NCI-H1048 (cell line): ENCODE measurements at regions not wholly inside any gene's neighbourhood (a gene's known extent, or its start where the extent isn't known, plus 50 kb on each side); places are given as distances from the start of the nearest gene placed in this dataset.

ENCODE experiments used
- DNase-seq: peaks from one replicate; lab custom pipeline; 2025; lab: John Stamatoyannopoulos, UW

- no peak for DNase-seq
Observed at GRCh38 chr10:10811562-10811961, 206.1 kb upstream of the CELF2 start.

- no peak for DNase-seq
Observed at GRCh38 chr10:10813656-10814055, 204.0 kb upstream of the CELF2 start.

- no peak for DNase-seq
Observed at GRCh38 chr10:10814069-10814468, 203.6 kb upstream of the CELF2 start.

- no peak for DNase-seq
Observed at GRCh38 chr10:10816447-10816846, 201.2 kb upstream of the CELF2 start.

- no peak for DNase-seq
Observed at GRCh38 chr10:10817609-10818008, 200.1 kb upstream of the CELF2 start.

GRCh38 chr10:10818082-10818481 is 199.6 kb upstream of the CELF2 start:
- no peak for DNase-seq

- DNase-seq = no peak
Observed at GRCh38 chr10:10819206-10819856, 198.3 kb upstream of the CELF2 start.

GRCh38 chr10:10821926-10822325 is 195.7 kb upstream of the CELF2 start:
- no peak for DNase-seq

- DNase-seq = no peak
Observed at GRCh38 chr10:10824591-10825148, 193.0 kb upstream of the CELF2 start.

- DNase-seq = no peak
Observed at GRCh38 chr10:10826125-10826524, 191.5 kb upstream of the CELF2 start.

- no peak for DNase-seq
Observed at GRCh38 chr10:10828623-10829022, 189.0 kb upstream of the CELF2 start.

GRCh38 chr10:10829576-10829975 is 188.1 kb upstream of the CELF2 start:
- no peak for DNase-seq

GRCh38 chr10:10830293-10830986 is 187.2 kb upstream of the CELF2 start:
- no peak for DNase-seq

GRCh38 chr10:10831085-10831484 is 186.6 kb upstream of the CELF2 start:
- DNase-seq = no peak

- DNase-seq = no peak
Observed at GRCh38 chr10:10833955-10834354, 183.7 kb upstream of the CELF2 start.

- DNase-seq = no peak
Observed at GRCh38 chr10:10844251-10844650, 173.4 kb upstream of the CELF2 start.

GRCh38 chr10:10845185-10845584 is 172.5 kb upstream of the CELF2 start:
- DNase-seq = no peak

- DNase-seq = no peak
Observed at GRCh38 chr10:10845826-10846503, 171.7 kb upstream of the CELF2 start.

- DNase-seq = no peak
Observed at GRCh38 chr10:10846504-10846900, 171.2 kb upstream of the CELF2 start.

- DNase-seq = no peak
Observed at GRCh38 chr10:10847387-10847786, 170.3 kb upstream of the CELF2 start.

GRCh38 chr10:10848488-10849111 is 169.1 kb upstream of the CELF2 start:
- no peak for DNase-seq

- DNase-seq = no peak
Observed at GRCh38 chr10:10849306-10849705, 168.4 kb upstream of the CELF2 start.

GRCh38 chr10:10850214-10850613 is 167.5 kb upstream of the CELF2 start:
- DNase-seq = no peak
